NCI-H524 treated with DMSO at 0.1 percent for 48 hours (cell line): ENCODE measurements at regions not wholly inside any gene's neighbourhood (a gene's known extent, or its start where the extent isn't known, plus 50 kb on each side); places are given as distances from the start of the nearest gene placed in this dataset.

Experiments
- DNase-seq: peaks from one replicate; lab custom pipeline; 2025; lab: John Stamatoyannopoulos, UW

GRCh38 chr5:56481428-56482357 lies 248.6 kb upstream of the ANKRD55 start:
- no peak for DNase-seq

- DNase-seq, result no peak
Measured at GRCh38 chr5:56480705-56481427, 247.7 kb upstream of the ANKRD55 start.

GRCh38 chr5:56480078-56480704 lies 247.1 kb upstream of the ANKRD55 start:
- DNase-seq, result no peak

GRCh38 chr5:56479696-56480077 lies 246.6 kb upstream of the ANKRD55 start:
- no peak for DNase-seq

- DNase-seq, result no peak
Measured at GRCh38 chr5:56479126-56479525, 246.0 kb upstream of the ANKRD55 start.

GRCh38 chr5:56478062-56478461 lies 244.9 kb upstream of the ANKRD55 start:
- DNase-seq, result no peak

GRCh38 chr5:56476487-56476856 lies 243.3 kb upstream of the ANKRD55 start:
- DNase-seq, result no peak

- no peak for DNase-seq
Measured at GRCh38 chr5:56475689-56476486, 242.8 kb upstream of the ANKRD55 start.

- DNase-seq, result no peak
Measured at GRCh38 chr5:56471707-56472106, 238.6 kb upstream of the ANKRD55 start.

GRCh38 chr5:56470007-56470406 lies 236.9 kb upstream of the ANKRD55 start:
- no peak for DNase-seq

- DNase-seq, result no peak
Measured at GRCh38 chr5:56468277-56468676, 235.1 kb upstream of the ANKRD55 start.

GRCh38 chr5:56467176-56467717 lies 234.1 kb upstream of the ANKRD55 start:
- DNase-seq, result no peak

- no peak for DNase-seq
Measured at GRCh38 chr5:56466136-56466816, 233.1 kb upstream of the ANKRD55 start.

- DNase-seq, result no peak
Measured at GRCh38 chr5:56465769-56466135, 232.6 kb upstream of the ANKRD55 start.

GRCh38 chr5:56464935-56465768 lies 232.0 kb upstream of the ANKRD55 start:
- no peak for DNase-seq

- no peak for DNase-seq
Measured at GRCh38 chr5:56463944-56464571, 230.9 kb upstream of the ANKRD55 start.

GRCh38 chr5:56461584-56461983 lies 228.5 kb upstream of the ANKRD55 start:
- no peak for DNase-seq

- DNase-seq, result no peak
Measured at GRCh38 chr5:56460681-56461191, 227.6 kb upstream of the ANKRD55 start.

- no peak for DNase-seq
Measured at GRCh38 chr5:56460195-56460546, 227.0 kb upstream of the ANKRD55 start.
